AG04449 (cell line): ENCODE measurements at regions not wholly inside any gene's neighbourhood (a gene's known extent, or its start where the extent isn't known, plus 50 kb on each side); places are given as distances from the start of the nearest gene placed in this dataset.

Experiments
- CTCF ChIA-PET: fragments of 350-600 bp; formaldehyde crosslinking; extraction: SDS; loops from one replicate; lab custom pipeline; 2021; ENCODE audit warnings: antibody characterized with exemption; lab: Yijun Ruan, JAX
- POLR2A ChIA-PET: fragments of 400-600, 350-600 bp; formaldehyde crosslinking; extraction: SDS; loops from one replicate; lab custom pipeline; 2020; ENCODE audit warnings: antibody characterized with exemption, inconsistent platforms; lab: Yijun Ruan, JAX
- DNase-seq: peaks from one replicate; pipeline ENCODE4 v3.0.0-alpha.2; 2010; ENCODE audit warnings: low read depth, low spot score
- H3K4me3 ChIP-seq: 2 replicates; pipeline ENCODE4 v1.5.1; 2011; ENCODE audit warnings: low read depth, mild to moderate bottlenecking, control low read depth, low read length
- TF ChIP-seq, protein P1 (sequence below): IDR thresholded peaks from one replicate; pipeline ENCODE4 v1.5.1; 2011; ENCODE audit warnings: mild to moderate bottlenecking, moderate library complexity, low read length, control low read depth, inconsistent platforms; ENCODE audit not compliant: insufficient read depth; ENCODE audit errors: missing control alignments

DNA sequence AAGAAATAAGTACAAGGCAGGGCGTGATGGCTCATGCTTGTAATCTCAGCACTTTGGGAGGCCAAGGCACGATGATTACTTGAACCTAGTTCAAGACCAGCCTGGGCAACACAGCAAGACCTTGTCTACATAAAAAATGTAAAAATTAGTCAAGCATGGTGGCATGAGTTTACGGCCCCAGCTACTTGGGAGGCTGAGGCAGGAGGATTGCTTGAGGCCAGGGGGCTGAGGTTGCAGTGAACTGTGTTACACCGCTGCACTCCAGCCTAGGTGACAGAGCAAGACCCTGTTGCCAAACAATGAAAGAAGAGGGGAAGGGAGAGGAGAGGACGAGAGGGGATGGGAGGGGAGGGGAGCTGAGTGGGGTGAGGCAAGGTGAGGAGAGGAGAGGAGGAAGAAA, 152.7 kb upstream of the PRICKLE2 start:
- CTCF ChIA-PET, result interaction anchor here (0.6 kb wide), 1 partner anchor 27 kb away, joined by 3 read pairs; no protein-coding TSS in a partner anchor
- POLR2A ChIA-PET, result no interaction called here
- H3K4me3 ChIP-seq, result no peak overlapping the region
- TF ChIP-seq, protein P1, sequence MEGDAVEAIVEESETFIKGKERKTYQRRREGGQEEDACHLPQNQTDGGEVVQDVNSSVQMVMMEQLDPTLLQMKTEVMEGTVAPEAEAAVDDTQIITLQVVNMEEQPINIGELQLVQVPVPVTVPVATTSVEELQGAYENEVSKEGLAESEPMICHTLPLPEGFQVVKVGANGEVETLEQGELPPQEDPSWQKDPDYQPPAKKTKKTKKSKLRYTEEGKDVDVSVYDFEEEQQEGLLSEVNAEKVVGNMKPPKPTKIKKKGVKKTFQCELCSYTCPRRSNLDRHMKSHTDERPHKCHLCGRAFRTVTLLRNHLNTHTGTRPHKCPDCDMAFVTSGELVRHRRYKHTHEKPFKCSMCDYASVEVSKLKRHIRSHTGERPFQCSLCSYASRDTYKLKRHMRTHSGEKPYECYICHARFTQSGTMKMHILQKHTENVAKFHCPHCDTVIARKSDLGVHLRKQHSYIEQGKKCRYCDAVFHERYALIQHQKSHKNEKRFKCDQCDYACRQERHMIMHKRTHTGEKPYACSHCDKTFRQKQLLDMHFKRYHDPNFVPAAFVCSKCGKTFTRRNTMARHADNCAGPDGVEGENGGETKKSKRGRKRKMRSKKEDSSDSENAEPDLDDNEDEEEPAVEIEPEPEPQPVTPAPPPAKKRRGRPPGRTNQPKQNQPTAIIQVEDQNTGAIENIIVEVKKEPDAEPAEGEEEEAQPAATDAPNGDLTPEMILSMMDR, result no peak
- DNase-seq, result no peak

DNA sequence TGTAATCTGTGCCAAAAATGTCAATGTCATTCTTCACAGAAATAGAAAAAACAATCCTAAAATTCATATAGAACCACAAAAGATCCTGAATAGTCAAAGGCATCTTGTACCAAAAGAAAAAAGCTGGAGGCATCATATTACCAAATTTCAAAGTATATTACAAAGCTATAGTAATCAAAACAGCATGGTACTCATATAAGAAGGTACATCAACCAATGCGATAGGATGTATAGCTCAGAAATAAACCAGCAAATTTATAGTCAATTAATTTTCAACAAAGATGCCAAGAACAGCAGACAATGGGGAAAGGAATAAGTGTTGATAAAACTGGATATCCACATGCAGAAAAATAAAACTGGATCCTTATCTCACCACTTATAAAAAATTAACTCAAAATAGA, 150.5 kb upstream of the PRICKLE2 start:
- ChIA-PET CTCF (interaction anchor here (0.8 kb wide), 1 partner anchor 20 kb away, joined by 3 read pairs; no protein-coding TSS in a partner anchor), POLR2A (no interaction called here)
- no peak for DNase-seq
- H3K4me3 ChIP-seq, result no peak overlapping the region
- TF ChIP-seq, protein P1, result no peak

DNA sequence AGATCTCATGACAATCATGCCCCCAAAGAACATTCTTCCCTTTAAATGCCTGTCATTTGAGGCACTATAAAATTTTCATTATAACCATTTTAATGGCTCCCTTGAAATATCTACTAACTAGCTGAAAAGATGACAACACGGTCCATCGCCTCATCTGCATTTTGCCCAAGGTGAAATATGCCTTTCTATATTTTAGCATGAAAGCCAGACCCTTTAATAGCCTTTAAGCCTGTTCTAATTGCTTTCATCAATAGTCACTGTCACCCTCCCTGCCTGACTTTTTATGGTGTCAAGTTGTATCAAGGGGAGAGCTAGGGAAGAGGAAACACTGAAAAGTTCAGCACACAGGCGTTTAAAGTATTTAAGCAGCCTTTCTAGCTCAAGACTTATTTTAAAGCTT, 144.1 kb upstream of the PRICKLE2 start:
- TF ChIP-seq, protein P1, result no peak
- no peak for DNase-seq
- no peak overlapping the region for H3K4me3 ChIP-seq
- CTCF ChIA-PET, result interaction anchor here (1.1 to 1.9 kb wide), 3 partner anchors 10 to 345 kb away, joined by 3 to 9 read pairs (median 5); no protein-coding TSS in a partner anchor
- POLR2A ChIA-PET, result interaction anchor here (1.2 to 1.6 kb wide), 2 partner anchors 145 to 182 kb away, joined by 4 read pairs; no protein-coding TSS in a partner anchor

DNA sequence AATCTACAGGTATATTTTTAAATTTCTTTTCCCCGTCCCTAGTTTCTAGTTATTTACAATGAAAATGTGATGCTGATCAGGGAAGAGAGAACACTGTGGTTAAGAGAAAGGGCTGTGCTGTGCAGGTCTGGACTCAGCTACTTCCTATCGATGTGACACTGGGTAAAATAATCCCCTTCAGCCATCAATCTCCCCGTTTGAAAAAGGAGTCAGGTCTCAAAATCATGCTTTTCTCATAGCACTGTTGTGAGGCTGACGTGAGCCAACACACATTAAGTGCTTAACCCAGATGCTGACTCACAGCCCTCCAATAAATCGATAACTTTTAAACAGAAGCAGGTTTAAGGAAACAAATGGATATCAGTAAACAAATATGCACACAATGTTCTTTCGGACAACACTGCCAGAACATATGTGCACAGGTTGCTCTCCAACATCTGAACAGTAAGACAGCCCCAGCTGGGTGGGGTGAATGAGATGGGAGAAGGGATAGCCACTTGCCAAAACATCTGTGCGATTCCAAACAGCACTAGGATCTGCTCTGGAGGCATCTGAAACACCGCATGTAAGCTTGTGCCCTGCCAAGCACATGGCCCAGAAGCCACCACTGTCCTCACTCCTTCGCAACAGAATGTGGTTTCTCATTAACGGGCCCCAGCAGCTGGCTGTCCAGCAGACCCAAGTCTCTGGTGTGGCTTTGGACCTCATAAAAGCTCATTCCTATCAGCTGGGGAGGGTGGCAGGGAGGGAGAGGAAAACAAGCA, 143.2 kb upstream of the PRICKLE2 start:
- POLR2A ChIA-PET, result interaction anchor here (1.2 kb wide), 1 partner anchor 181 kb away, joined by 4 read pairs; no protein-coding TSS in a partner anchor
- no peak for DNase-seq
- CTCF ChIA-PET, result interaction anchor here (1.0 to 1.9 kb wide), 2 partner anchors 12 to 345 kb away, joined by 3 to 5 read pairs; no protein-coding TSS in a partner anchor
- H3K4me3 ChIP-seq, result no peak overlapping the region
- TF ChIP-seq, protein P1, result no peak

DNA sequence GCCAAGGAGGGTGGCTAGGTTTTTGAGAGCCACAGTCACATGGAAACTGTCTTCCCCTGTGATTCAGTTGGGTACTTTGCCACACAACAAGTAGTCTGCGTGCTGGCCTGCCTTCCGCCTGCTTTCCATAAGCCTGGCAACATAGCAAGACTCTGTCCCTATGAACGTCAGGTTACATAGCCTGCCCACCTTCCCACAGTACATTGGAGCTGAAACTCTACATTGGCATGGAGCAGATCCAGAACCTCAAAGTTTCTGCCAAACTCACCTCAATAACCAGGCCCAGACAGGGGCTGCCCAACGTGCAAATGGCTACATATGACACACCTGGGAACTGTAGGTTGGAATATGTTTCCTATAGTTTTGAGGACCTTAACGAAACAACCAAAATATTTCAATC, 140.6 kb upstream of the PRICKLE2 start:
- CTCF ChIA-PET, result no interaction called here
- DNase-seq, result no peak
- TF ChIP-seq, protein P1, result no peak
- no peak overlapping the region for H3K4me3 ChIP-seq
- POLR2A ChIA-PET, result no interaction called here

DNA sequence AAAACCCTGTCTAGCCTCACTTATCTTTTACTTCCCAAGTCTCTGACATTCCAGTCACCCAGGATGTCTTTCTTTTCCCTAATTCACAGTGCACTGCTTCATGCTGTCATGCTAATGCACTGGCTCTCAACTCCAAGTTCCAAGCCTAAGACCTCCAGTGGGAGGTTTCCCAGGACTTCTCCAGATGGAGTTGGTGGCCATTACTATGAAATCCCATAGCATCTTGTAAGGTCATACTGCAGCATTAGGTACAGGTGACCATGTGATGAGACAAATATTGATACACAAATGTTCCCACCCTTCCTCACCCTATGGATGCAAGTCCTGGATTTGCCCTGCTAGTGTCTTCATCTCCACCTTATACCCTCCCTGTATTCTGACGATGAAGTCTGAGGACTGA, 138.6 kb upstream of the PRICKLE2 start:
- ChIA-PET POLR2A (no interaction called here), CTCF (no interaction called here)
- DNase-seq, result no peak
- TF ChIP-seq, protein P1, result no peak
- H3K4me3 ChIP-seq, result no peak overlapping the region
